ENCODE measurements at regions not wholly inside any gene's neighbourhood (a gene's known extent, or its start where the extent isn't known, plus 50 kb on each side); places are given as distances from the start of the nearest gene placed in this dataset.

DNA sequence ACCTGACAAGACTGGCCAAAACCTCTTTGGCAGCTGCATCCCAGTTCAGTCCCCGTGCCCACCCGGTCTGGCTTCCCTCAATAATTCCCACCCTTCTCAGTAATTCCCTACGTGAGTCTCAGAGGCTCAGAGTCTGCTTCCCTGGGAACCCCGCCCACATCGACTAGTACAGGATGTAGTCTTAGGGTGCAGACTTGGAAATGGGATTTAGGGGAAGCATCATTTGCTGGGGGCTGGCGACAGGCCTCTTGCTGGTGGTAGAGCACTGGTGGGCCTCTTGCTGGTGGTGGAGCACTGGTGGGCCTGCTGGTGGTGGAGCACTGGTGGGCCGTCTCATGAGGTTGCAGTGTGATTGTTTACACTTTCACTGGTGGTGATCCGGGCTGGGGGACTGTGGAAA is 199.5 kb upstream of the B3GAT1 start:
- Histone ChIP-seq H3K27me3 (ENCODE audit: insufficient read depth, low read length) (no peaks in the 10 kb centered on the region), H3K36me3 (ENCODE audit: insufficient read depth, low read length) (no peaks in the 10 kb centered on the region), H3K4me3 (ENCODE audit: insufficient read depth, low read depth, low read length) (no peak overlapping the region), H3K79me2 (ENCODE audit: insufficient read depth, low read length) (no peaks in the 10 kb centered on the region), H2AFZ (ENCODE audit: low read depth, low read length) (no peak overlapping the region), H3K4me1 (ENCODE audit: insufficient read depth, low read length) (no peaks in the 10 kb centered on the region), H3K9me3 (ENCODE audit: insufficient read depth, low read depth, low read length) (peaks cover 3% of the 10 kb centered on the region), H3K4me2 (ENCODE audit: low read length) (no peak overlapping the region), H4K20me1 (ENCODE audit: insufficient read depth, low read length) (no peaks in the 10 kb centered on the region), H3K27ac (ENCODE audit: low read depth, low read length) (no peak overlapping the region), H3K9ac (ENCODE audit: low read length) (no peak overlapping the region)
- Mint-ChIP-seq H3K27me3 (ENCODE audit: low read depth, unreplicated experiment) (peaks cover 81% of the 10 kb centered on the region), H3K9me3 (ENCODE audit: unreplicated experiment) (peaks cover 10% of the 10 kb centered on the region), H3K4me1 (ENCODE audit: low read depth, unreplicated experiment) (no peaks in the 10 kb centered on the region), H3K27ac (ENCODE audit: unreplicated experiment) (no peak overlapping the region), H3K4me3 (ENCODE audit: unreplicated experiment) (no peak overlapping the region), H3K36me3 (ENCODE audit: low read depth, unreplicated experiment) (no peaks in the 10 kb centered on the region)
- TF ChIP-seq, protein P1, sequence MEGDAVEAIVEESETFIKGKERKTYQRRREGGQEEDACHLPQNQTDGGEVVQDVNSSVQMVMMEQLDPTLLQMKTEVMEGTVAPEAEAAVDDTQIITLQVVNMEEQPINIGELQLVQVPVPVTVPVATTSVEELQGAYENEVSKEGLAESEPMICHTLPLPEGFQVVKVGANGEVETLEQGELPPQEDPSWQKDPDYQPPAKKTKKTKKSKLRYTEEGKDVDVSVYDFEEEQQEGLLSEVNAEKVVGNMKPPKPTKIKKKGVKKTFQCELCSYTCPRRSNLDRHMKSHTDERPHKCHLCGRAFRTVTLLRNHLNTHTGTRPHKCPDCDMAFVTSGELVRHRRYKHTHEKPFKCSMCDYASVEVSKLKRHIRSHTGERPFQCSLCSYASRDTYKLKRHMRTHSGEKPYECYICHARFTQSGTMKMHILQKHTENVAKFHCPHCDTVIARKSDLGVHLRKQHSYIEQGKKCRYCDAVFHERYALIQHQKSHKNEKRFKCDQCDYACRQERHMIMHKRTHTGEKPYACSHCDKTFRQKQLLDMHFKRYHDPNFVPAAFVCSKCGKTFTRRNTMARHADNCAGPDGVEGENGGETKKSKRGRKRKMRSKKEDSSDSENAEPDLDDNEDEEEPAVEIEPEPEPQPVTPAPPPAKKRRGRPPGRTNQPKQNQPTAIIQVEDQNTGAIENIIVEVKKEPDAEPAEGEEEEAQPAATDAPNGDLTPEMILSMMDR (IDR thresholded peaks at IDR 0.05; ENCODE audit: insufficient read depth, low read depth, low read length), result no peak
- no peak for TF ChIP-seq EZH2 (IDR thresholded peaks at IDR 0.05; ENCODE audit: insufficient read depth, low read length)
- FAIRE-seq (no peak), DNase-seq (ENCODE audit: low read depth) (no peak)

DNA sequence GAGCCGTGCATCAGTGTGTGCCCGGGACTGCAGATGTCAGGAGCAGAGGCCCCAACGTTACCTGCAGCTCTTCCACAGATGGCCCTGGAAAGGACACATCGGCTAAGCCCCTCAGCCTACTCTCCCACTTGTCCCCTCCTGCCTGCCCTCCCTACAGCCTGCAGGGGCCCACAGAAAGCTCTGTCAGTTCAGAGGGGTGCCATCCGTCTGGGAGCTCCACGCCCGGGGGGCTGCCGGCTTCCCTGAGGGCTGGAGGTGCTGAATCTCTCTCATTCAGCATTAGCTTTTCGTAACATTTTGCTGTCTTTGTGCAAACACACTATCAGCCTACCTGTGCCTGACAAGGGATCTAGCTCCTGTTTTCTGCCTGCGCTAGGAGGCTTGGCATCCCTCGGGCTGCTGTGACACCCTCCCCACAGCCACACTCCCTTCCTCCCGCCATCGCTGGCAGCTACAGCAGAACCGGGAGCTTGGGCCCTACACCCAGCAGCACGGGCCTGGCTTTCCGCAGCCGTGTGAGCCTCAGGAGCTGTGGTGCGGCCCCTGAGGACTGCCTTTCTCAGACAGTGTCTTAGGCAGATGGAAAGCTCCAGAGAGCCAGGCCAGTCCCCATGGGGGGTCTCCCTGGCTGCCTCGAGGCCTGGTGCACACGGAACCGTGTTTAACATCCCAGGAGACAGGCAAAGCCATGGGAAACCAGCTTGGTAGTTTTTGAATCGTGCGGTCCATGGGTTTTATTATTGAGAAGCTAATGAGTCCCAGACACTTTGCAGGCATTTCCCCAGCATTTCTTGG is 198.3 kb upstream of the B3GAT1 start:
- no peaks in the 10 kb centered on the region for H3K4me1 Mint-ChIP-seq (ENCODE audit: low read depth, unreplicated experiment)
- H3K9me3 Mint-ChIP-seq (ENCODE audit: unreplicated experiment), result peaks cover 8% of the 10 kb centered on the region
- FAIRE-seq (no peak), DNase-seq (ENCODE audit: low read depth) (no peak)
- Histone ChIP-seq H3K27me3 (ENCODE audit: insufficient read depth, low read length) (no peaks in the 10 kb centered on the region), H4K20me1 (ENCODE audit: insufficient read depth, low read length) (no peaks in the 10 kb centered on the region), H2AFZ (ENCODE audit: low read depth, low read length) (no peak overlapping the region), H3K79me2 (ENCODE audit: insufficient read depth, low read length) (no peaks in the 10 kb centered on the region), H3K36me3 (ENCODE audit: insufficient read depth, low read length) (no peaks in the 10 kb centered on the region), H3K4me3 (ENCODE audit: insufficient read depth, low read depth, low read length) (no peak overlapping the region), H3K27ac (ENCODE audit: low read depth, low read length) (no peak overlapping the region), H3K9ac (ENCODE audit: low read length) (no peak overlapping the region), H3K9me3 (ENCODE audit: insufficient read depth, low read depth, low read length) (peaks cover 3% of the 10 kb centered on the region), H3K4me1 (ENCODE audit: insufficient read depth, low read length) (no peaks in the 10 kb centered on the region), H3K4me2 (ENCODE audit: low read length) (no peak overlapping the region)
- peaks cover 76% of the 10 kb centered on the region for H3K27me3 Mint-ChIP-seq (ENCODE audit: low read depth, unreplicated experiment)
- no peaks in the 10 kb centered on the region for H3K36me3 Mint-ChIP-seq (ENCODE audit: low read depth, unreplicated experiment)
- H3K27ac Mint-ChIP-seq (ENCODE audit: unreplicated experiment), result no peak overlapping the region
- H3K4me3 Mint-ChIP-seq (ENCODE audit: unreplicated experiment), result no peak overlapping the region
- TF ChIP-seq EZH2 (IDR thresholded peaks at IDR 0.05; ENCODE audit: insufficient read depth, low read length), result no peak
- TF ChIP-seq, protein P1 (IDR thresholded peaks at IDR 0.05; ENCODE audit: insufficient read depth, low read depth, low read length), result no peak

Measured in astrocyte (in vitro differentiated cells and primary cell).